Esophagus squamous epithelium (tissue), 4 donors: ENCODE measurements at regions not wholly inside any gene's neighbourhood (a gene's known extent, or its start where the extent isn't known, plus 50 kb on each side); places are given as distances from the start of the nearest gene placed in this dataset.

ENCODE experiments used
- POLR2A ChIP-seq, 4 donors: fragments of 450-650 bp; IDR thresholded peaks; one replicate each; pipeline ENCODE4 v1.6.1; 2017; ENCODE audit warnings: antibody characterized with exemption in 4 of 4, mild to moderate bottlenecking in 4 of 4, moderate library complexity in 3 of 4
- TF ChIP-seq, protein P1 (sequence below), 6 experiments: fragments of 450-650 bp in 4 of 6; fragments of 200-600 bp in 2 of 6; sonication (generic) in 2 of 6; IDR thresholded peaks; one replicate each; pipeline ENCODE4 v1.5.1; 2016 to 2019; ENCODE audit warnings: antibody characterized with exemption in 6 of 6, mild to moderate bottlenecking in 4 of 6, moderate library complexity in 4 of 6

DNA sequence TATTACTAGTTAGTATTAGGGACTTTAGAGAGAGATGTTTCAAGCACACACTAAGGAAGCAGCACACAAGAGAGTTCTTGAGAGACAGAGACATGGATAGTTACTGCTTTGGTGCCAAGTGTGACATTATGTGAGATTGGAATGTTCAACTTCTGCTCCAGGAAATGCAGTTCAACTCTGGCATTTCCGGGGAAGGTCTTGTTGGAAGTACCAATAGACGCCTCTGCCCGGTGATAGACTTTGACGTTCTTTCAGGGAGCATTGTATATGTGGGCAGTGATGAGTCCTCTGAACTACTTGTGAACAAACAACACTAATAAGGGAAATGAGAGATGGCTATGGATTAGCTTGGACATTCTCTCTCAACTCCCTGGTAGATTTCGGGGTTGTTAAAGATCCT, 638.1 kb upstream of the BOD1L1 start:
- TF ChIP-seq, protein P1, sequence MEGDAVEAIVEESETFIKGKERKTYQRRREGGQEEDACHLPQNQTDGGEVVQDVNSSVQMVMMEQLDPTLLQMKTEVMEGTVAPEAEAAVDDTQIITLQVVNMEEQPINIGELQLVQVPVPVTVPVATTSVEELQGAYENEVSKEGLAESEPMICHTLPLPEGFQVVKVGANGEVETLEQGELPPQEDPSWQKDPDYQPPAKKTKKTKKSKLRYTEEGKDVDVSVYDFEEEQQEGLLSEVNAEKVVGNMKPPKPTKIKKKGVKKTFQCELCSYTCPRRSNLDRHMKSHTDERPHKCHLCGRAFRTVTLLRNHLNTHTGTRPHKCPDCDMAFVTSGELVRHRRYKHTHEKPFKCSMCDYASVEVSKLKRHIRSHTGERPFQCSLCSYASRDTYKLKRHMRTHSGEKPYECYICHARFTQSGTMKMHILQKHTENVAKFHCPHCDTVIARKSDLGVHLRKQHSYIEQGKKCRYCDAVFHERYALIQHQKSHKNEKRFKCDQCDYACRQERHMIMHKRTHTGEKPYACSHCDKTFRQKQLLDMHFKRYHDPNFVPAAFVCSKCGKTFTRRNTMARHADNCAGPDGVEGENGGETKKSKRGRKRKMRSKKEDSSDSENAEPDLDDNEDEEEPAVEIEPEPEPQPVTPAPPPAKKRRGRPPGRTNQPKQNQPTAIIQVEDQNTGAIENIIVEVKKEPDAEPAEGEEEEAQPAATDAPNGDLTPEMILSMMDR (IDR thresholded peaks at IDR 0.05), result no peak
- no peak for TF ChIP-seq POLR2A (IDR thresholded peaks at IDR 0.05)
